ENCODE measurements at regions not wholly inside any gene's neighbourhood (a gene's known extent, or its start where the extent isn't known, plus 50 kb on each side); places are given as distances from the start of the nearest gene placed in this dataset.

DNA sequence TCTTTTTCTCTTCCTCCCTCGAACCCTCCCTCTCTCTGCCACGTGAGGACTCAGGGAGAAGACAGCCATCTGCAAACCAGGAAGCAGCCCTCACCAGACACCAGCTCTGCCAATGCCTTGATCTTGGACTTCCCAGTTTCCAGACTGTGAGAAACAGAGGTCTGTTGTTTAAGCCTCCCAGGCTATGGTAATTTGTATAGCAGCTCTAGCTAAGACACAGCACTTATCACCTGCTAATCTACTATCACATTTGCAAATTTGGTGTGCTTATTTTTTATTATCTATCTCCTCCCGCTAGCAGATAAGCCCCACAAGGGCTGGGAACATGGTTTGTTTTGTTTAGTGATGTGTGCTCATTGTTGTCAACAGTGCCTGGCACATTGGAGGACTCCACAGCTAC, 124.8 kb upstream of the OPCML start:
- Histone ChIP-seq H3K36me3 (no peaks in the 10 kb centered on the region), H3K27ac (no peak overlapping the region), H3K4me1 (no peaks in the 10 kb centered on the region), H3K27me3 (peaks cover 0 to 8% (median 0%) of the 10 kb centered on the region in 3 donors), H3K9me3 (no peaks in the 10 kb centered on the region), H3K4me3 (no peak overlapping the region)
- DNase-seq (no peak), ATAC-seq (no peak)
- TF ChIP-seq CTCF (IDR thresholded peaks at IDR 0.05 in 4 of 5, conservative IDR thresholded peaks at IDR 0.05 in 1 of 5): no peak
- TF ChIP-seq POLR2A (IDR thresholded peaks at IDR 0.05): no peak
- in situ Hi-C loops (cut with MboI; ENCODE audit: low sequenced_read_pairs in 4 of 4): no loop called here
- intact Hi-C loops (cut with DNase I; ENCODE audit: low total_unique reads): no loop called here

DNA sequence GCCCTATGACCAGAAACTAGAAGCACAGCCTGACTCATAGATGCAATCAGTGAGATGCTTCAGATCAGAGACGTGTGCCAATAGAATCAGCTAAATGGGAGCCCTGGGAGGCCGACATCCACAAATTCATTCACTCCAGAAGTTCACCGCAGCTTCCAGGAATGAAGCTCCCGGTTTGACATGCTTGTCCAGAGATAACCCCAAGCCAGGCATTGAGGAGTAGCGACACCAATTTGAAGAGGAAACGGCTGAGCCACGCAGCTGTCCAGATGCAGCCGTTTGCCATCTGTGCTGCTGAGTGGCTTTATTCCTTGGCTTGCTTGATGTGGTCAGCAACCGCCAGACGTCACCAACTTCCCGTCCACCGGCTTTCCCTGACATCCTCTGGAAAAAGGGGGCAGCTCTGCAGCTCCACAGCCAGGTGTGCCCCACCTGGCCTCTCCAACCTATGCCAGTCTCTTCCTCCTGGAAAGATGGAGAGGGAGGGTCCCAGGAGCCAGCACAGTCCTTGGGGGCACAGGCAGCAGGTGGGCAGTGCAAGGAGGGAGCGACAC, 123.9 kb upstream of the OPCML start:
- no peak overlapping the region for H3K4me3 ChIP-seq
- no peaks in the 10 kb centered on the region for H3K9me3 ChIP-seq
- no peak for TF ChIP-seq POLR2A (IDR thresholded peaks at IDR 0.05)
- TF ChIP-seq CTCF (IDR thresholded peaks at IDR 0.05 in 4 of 5, conservative IDR thresholded peaks at IDR 0.05 in 1 of 5): no peak
- no peaks in the 10 kb centered on the region for H3K36me3 ChIP-seq
- intact Hi-C loops (cut with DNase I; ENCODE audit: low total_unique reads) (no loop called here), in situ Hi-C loops (cut with MboI; ENCODE audit: low sequenced_read_pairs in 4 of 4) (no loop called here)
- H3K4me1 ChIP-seq: no peaks in the 10 kb centered on the region
- H3K27me3 ChIP-seq: peaks cover 0 to 8% (median 0%) of the 10 kb centered on the region in 3 donors
- ATAC-seq (no peak), DNase-seq (no peak)
- H3K27ac ChIP-seq: no peak overlapping the region

DNA sequence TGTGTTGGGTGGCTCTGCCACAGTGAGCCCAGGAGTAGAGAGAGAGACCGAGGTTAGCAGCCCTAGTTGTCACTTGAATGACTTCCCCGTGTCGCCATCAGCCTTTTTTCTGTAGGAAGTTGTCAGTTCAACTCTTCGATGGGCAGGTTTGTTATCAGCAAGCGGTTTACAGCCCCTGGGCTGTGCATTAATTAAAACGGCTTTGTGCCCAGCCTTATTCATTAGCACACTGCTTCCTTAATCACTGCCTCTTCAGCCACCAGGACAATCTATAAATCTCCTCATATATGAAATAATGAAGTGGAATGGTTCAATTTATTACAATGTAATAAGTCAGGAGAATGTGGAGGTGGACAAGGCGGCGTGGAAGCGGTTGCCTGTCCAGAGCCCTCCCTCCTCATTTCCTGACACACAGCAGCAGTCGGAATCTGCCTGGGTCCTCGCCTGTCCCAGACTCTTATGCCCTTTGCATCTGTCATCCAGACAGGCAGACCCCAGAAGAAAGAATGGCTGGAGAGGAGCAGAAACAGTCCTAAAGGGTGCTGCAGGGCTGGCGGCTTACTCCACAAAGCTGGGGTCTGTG, 122.4 kb upstream of the OPCML start:
- Histone ChIP-seq H3K4me3 (no peak overlapping the region), H3K4me1 (no peaks in the 10 kb centered on the region), H3K9me3 (no peaks in the 10 kb centered on the region), H3K36me3 (no peaks in the 10 kb centered on the region), H3K27ac (no peak overlapping the region), H3K27me3 (peaks cover 0 to 8% (median 0%) of the 10 kb centered on the region in 3 donors)
- no peak for TF ChIP-seq CTCF (IDR thresholded peaks at IDR 0.05 in 4 of 5, conservative IDR thresholded peaks at IDR 0.05 in 1 of 5)
- TF ChIP-seq POLR2A (IDR thresholded peaks at IDR 0.05): no peak
- DNase-seq (no peak), ATAC-seq (no peak)
- intact Hi-C loops (cut with DNase I; ENCODE audit: low total_unique reads) (no loop called here), in situ Hi-C loops (cut with MboI; ENCODE audit: low sequenced_read_pairs in 4 of 4) (no loop called here)

DNA sequence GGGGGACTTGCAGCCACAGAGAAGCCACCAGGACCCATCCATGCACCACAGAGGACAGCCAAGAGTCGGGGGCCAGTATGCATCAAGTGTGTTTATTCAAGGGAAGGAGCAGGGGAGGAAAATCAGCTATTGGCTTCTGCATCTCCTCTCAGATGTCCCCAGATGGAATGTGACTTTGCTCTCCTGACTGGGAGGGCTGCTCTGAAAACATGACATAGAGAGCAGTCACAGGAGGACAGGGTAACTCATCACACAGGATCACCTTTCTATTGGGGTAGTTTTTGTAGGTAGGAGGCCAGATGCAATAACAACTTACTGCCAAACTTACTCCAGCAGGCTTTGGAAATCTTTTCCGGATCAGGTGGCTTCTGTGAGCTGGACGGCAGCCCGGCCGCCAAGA, 121.0 kb upstream of the OPCML start:
- Histone ChIP-seq H3K27ac (no peak overlapping the region), H3K4me1 (no peaks in the 10 kb centered on the region), H3K36me3 (no peaks in the 10 kb centered on the region), H3K9me3 (no peaks in the 10 kb centered on the region), H3K27me3 (peaks cover 0 to 8% (median 0%) of the 10 kb centered on the region in 3 donors), H3K4me3 (no peak overlapping the region)
- ATAC-seq (no peak), DNase-seq (no peak)
- intact Hi-C loops (cut with DNase I; ENCODE audit: low total_unique reads) (no loop called here), in situ Hi-C loops (cut with MboI; ENCODE audit: low sequenced_read_pairs in 4 of 4) (no loop called here)
- no peak for TF ChIP-seq CTCF (IDR thresholded peaks at IDR 0.05 in 4 of 5, conservative IDR thresholded peaks at IDR 0.05 in 1 of 5)
- TF ChIP-seq POLR2A (IDR thresholded peaks at IDR 0.05): no peak

- Histone ChIP-seq H3K4me3 (no peak overlapping the region), H3K36me3 (no peaks in the 10 kb centered on the region), H3K27ac (no peak overlapping the region), H3K9me3 (no peaks in the 10 kb centered on the region), H3K27me3 (no peaks in the 10 kb centered on the region), H3K4me1 (no peaks in the 10 kb centered on the region)
- TF ChIP-seq CTCF (IDR thresholded peaks at IDR 0.05 in 4 of 5, conservative IDR thresholded peaks at IDR 0.05 in 1 of 5) (no peak), POLR2A (IDR thresholded peaks at IDR 0.05) (no peak)
- DNase-seq: no peak
- in situ Hi-C loops (cut with MboI; ENCODE audit: low sequenced_read_pairs in 4 of 4) (no loop called here), intact Hi-C loops (cut with DNase I; ENCODE audit: low total_unique reads) (no loop called here)
- ATAC-seq: no peak
These were observed 117.8 kb upstream of the OPCML start for GRCh38 chr11:133650082-133650481.

Measured in gastrocnemius medialis (tissue), 4 donors.